Ovary (tissue), 3 donors: ENCODE measurements at regions not wholly inside any gene's neighbourhood (a gene's known extent, or its start where the extent isn't known, plus 50 kb on each side); places are given as distances from the start of the nearest gene placed in this dataset.

Source experiments
- EP300 ChIP-seq: sonication (generic); formaldehyde crosslinking; IDR thresholded peaks from one replicate; pipeline ENCODE4 v1.6.1; 2017; ENCODE audit warnings: antibody characterized with exemption
- POLR2A ChIP-seq: fragments of 450-650 bp; IDR thresholded peaks from one replicate; pipeline ENCODE4 v1.6.1; 2017; ENCODE audit warnings: antibody characterized with exemption, mild to moderate bottlenecking, moderate library complexity
- TF ChIP-seq, protein P1 (sequence below), 3 donors: fragments of 450-650 bp in 2 of 3; fragments of 200-600 bp in 1 of 3; IDR thresholded peaks; one replicate each; pipeline versions ENCODE4 v1.5.1 to v1.8.0; 2016 to 2022; ENCODE audit warnings: antibody characterized with exemption in 3 of 3, mild to moderate bottlenecking in 1 of 3
- donor health status: DM: no; HTN: no; CAD: no.

DNA sequence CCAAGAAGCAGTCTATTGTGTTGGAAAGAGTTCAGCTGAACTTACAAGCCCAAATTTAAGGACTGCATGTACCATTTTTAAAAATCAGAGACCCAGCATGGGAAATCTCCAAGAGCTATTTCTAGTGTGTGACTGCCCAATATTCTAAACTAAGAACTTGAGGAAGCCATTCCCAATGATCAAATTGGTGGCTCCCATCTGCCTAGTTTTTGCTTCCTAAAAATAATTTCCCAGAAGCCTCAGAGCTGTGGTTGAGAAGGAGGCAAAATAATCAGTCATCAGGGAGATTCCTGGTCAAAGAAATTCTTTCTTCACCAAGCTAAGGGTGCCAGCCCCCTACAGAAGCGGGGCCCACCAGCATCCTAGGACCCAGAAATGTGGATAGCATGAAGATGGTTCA lies 176.1 kb upstream of the CDH5 start:
- TF ChIP-seq, protein P1, sequence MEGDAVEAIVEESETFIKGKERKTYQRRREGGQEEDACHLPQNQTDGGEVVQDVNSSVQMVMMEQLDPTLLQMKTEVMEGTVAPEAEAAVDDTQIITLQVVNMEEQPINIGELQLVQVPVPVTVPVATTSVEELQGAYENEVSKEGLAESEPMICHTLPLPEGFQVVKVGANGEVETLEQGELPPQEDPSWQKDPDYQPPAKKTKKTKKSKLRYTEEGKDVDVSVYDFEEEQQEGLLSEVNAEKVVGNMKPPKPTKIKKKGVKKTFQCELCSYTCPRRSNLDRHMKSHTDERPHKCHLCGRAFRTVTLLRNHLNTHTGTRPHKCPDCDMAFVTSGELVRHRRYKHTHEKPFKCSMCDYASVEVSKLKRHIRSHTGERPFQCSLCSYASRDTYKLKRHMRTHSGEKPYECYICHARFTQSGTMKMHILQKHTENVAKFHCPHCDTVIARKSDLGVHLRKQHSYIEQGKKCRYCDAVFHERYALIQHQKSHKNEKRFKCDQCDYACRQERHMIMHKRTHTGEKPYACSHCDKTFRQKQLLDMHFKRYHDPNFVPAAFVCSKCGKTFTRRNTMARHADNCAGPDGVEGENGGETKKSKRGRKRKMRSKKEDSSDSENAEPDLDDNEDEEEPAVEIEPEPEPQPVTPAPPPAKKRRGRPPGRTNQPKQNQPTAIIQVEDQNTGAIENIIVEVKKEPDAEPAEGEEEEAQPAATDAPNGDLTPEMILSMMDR (IDR thresholded peaks at IDR 0.05), result no peak
- TF ChIP-seq EP300 (no peak), POLR2A (no peak)
